ENCODE measurements at regions not wholly inside any gene's neighbourhood (a gene's known extent, or its start where the extent isn't known, plus 50 kb on each side); places are given as distances from the start of the nearest gene placed in this dataset.

- POLR2A ChIA-PET = no interaction called here
- TF ChIP-seq HES2 (IDR thresholded peaks at IDR 0.05) = no peak
- Histone ChIP-seq H3K4me2 (no peak overlapping the region), H3K27ac (peak overlapping the region in 1 of 2 experiments; percentile 5; a peak in 2 of 6 replicates), H3K4me1 (peaks cover 7% of the 10 kb centered on the region; the same call in 1 of the 3 replicates), H3K9me3 (no peaks in the 10 kb centered on the region), H3K4me3 (no peak overlapping the region)
- ATAC-seq (peak in 1 of 2 experiments; percentile 61; a peak in 2 of 6 replicates), FAIRE-seq (no peak), DNase-seq (ENCODE audit: low read depth in 1 of 2, low spot score in 1 of 2) (no peak)
- CTCF ChIA-PET = interaction anchor here (1.5 kb wide), 1 partner anchor 13 kb away, joined by 5 read pairs; no protein-coding TSS in a partner anchor
- 42% methylated on average over 1 of the region's 1 CpG for WGBS (ENCODE audit: missing lambda C conversion rate)
These were observed 325.7 kb upstream of the LYPLAL1 start for GRCh38 chr1:218848009-218848408.

- CTCF ChIA-PET = no interaction called here
- no peak for ATAC-seq
- Histone ChIP-seq H3K4me1 (peaks cover 7% of the 10 kb centered on the region; the same call in 1 of the 3 replicates), H3K4me2 (peak overlapping the region; percentile 14; the same call in 2 of the 3 replicates), H3K4me3 (no peak overlapping the region), H3K27ac (0 out of 6 replicates have a peak overlapping the region, but pooled peaks of 1 of the 2 experiments have one; percentile 12), H3K9me3 (no peaks in the 10 kb centered on the region)
- POLR2A ChIA-PET = no interaction called here
- 49% methylated on average over 2 of the region's 2 CpGs for WGBS (ENCODE audit: missing lambda C conversion rate)
- DNase-seq (ENCODE audit: low read depth in 1 of 2, low spot score in 1 of 2) = no peak
- no peak for TF ChIP-seq RFX5 (IDR thresholded peaks at IDR 0.05)
- no peak for TF ChIP-seq HEYL (CRISPR knock-in tag; IDR thresholded peaks at IDR 0.05)
- TF ChIP-seq SMC3 (IDR thresholded peaks at IDR 0.05) = no peak
- no peak for TF ChIP-seq NPAS2 (CRISPR knock-in tag; IDR thresholded peaks at IDR 0.05; ENCODE audit: borderline replicate concordance)
- TF ChIP-seq PBX3 (IDR thresholded peaks at IDR 0.05) = no peak
- no peak for TF ChIP-seq JUN (IDR thresholded peaks at IDR 0.05)
- no peak for TF ChIP-seq HES2 (IDR thresholded peaks at IDR 0.05)
- TF ChIP-seq POLR2A (IDR thresholded peaks at IDR 0.05; ENCODE audit: low read length) = no peak
- no peak for TF ChIP-seq SREBF2 (IDR thresholded peaks at IDR 0.05)
- TF ChIP-seq GATA3 (IDR thresholded peaks at IDR 0.05; ENCODE audit: borderline replicate concordance) = no peak
- no peak for TF ChIP-seq JUNB (IDR thresholded peaks at IDR 0.05)
- no peak for TF ChIP-seq RARB (CRISPR knock-in tag; IDR thresholded peaks at IDR 0.05)
- TF ChIP-seq HOXB13 (CRISPR knock-in tag; IDR thresholded peaks at IDR 0.05; ENCODE audit: low read depth) = no peak
- TF ChIP-seq USF2 (IDR thresholded peaks at IDR 0.05) = no peak
- no peak for TF ChIP-seq POLR2AphosphoS2 (conservative IDR thresholded peaks at IDR 0.05; ENCODE audit: low read length)
- peak; percentile 18 for FAIRE-seq
These were observed 323.3 kb upstream of the LYPLAL1 start for GRCh38 chr1:218850367-218850766.

- no peaks in the 10 kb centered on the region for H3K9me3 ChIP-seq
- no peak for DNase-seq (ENCODE audit: low read depth in 1 of 2, low spot score in 1 of 2)
- peaks cover 7% of the 10 kb centered on the region; the same call in 1 of the 3 replicates for H3K4me1 ChIP-seq
- H3K27ac ChIP-seq = no peak overlapping the region
- no peak for ATAC-seq
- TF ChIP-seq NR3C1 (IDR thresholded peaks at IDR 0.05) (no peak), HMGXB4 (CRISPR knock-in tag; IDR thresholded peaks at IDR 0.05; ENCODE audit: borderline replicate concordance) (no peak), ZFP36 (IDR thresholded peaks at IDR 0.05; ENCODE audit: borderline replicate concordance, partially characterized antibody) (no peak), CHD4 (IDR thresholded peaks at IDR 0.05; ENCODE audit: borderline replicate concordance) (no peak), EHF (CRISPR knock-in tag; IDR thresholded peaks at IDR 0.05) (no peak), SMC3 (IDR thresholded peaks at IDR 0.05) (no peak), RNF2 (IDR thresholded peaks at IDR 0.05; ENCODE audit: borderline replicate concordance, low read depth) (no peak), ZNF302 (CRISPR knock-in tag; IDR thresholded peaks at IDR 0.05) (no peak), MYC (IDR thresholded peaks at IDR 0.05; ENCODE audit: borderline replicate concordance, low read length) (no peak), POLR2A (IDR thresholded peaks at IDR 0.05; ENCODE audit: low read length) (no peak), FOSL2 (IDR thresholded peaks at IDR 0.05) (no peak), FOSL2 (CRISPR knock-in tag; IDR thresholded peaks at IDR 0.05) (no peak), ZC3H11A (IDR thresholded peaks at IDR 0.05) (no peak), CHD2 (IDR thresholded peaks at IDR 0.05; ENCODE audit: low read length, partially characterized antibody) (no peak), EHMT2 (IDR thresholded peaks at IDR 0.05; ENCODE audit: low read depth) (no peak), RAD21 (conservative IDR thresholded peaks at IDR 0.05 in 1 of 2, IDR thresholded peaks at IDR 0.05 in 1 of 2) (no peak)
- H3K4me2 ChIP-seq = no peak overlapping the region
- 80% methylated on average over 2 of the region's 2 CpGs for WGBS (ENCODE audit: missing lambda C conversion rate)
- ChIA-PET POLR2A (no interaction called here), CTCF (no interaction called here)
- no peak for FAIRE-seq
- no peak overlapping the region for H3K4me3 ChIP-seq
These were observed 322.1 kb upstream of the LYPLAL1 start for GRCh38 chr1:218851586-218851985.
